AG04450 (cell line): ENCODE measurements at regions not wholly inside any gene's neighbourhood (a gene's known extent, or its start where the extent isn't known, plus 50 kb on each side); places are given as distances from the start of the nearest gene placed in this dataset.

ENCODE experiments used
- CTCF ChIA-PET: fragments of 300-600, 350-600 bp; formaldehyde crosslinking; extraction: SDS; loops from one replicate; lab custom pipeline; 2022; ENCODE audit warnings: antibody characterized with exemption, inconsistent platforms; lab: Charles Lee
- POLR2A ChIA-PET: fragments of 350-600 bp; formaldehyde crosslinking; extraction: SDS; loops from one replicate; lab custom pipeline; 2021; ENCODE audit warnings: antibody characterized with exemption, inconsistent platforms; lab: Yijun Ruan, JAX
- DNase-seq: peaks from one replicate; pipeline ENCODE4 v3.0.0-alpha.2; 2011; ENCODE audit warnings: low read depth, low spot score
- H3K27ac ChIP-seq: one replicate; pipeline ENCODE4 v1.5.1; 2012; ENCODE audit warnings: low read depth, low read length, control low read depth
- H3K27me3 ChIP-seq: one replicate; pipeline ENCODE4 v1.6.0; 2012; ENCODE audit warnings: low read length; ENCODE audit not compliant: control insufficient read depth, insufficient read depth
- H3K4me3 ChIP-seq: 2 replicates; pipeline ENCODE4 v1.5.1; 2011; ENCODE audit warnings: mild to moderate bottlenecking, low read depth, low read length, control low read depth
- H3K9me3 ChIP-seq: 2 replicates; pipeline ENCODE4 v1.5.1; 2012; ENCODE audit warnings: low read length; ENCODE audit not compliant: control insufficient read depth, insufficient read depth
- TF ChIP-seq, protein P1 (sequence below): IDR thresholded peaks from 2 replicates; pipeline ENCODE4 v1.5.1; 2011; ENCODE audit warnings: low read depth, low read length, control low read depth, inconsistent platforms

DNA sequence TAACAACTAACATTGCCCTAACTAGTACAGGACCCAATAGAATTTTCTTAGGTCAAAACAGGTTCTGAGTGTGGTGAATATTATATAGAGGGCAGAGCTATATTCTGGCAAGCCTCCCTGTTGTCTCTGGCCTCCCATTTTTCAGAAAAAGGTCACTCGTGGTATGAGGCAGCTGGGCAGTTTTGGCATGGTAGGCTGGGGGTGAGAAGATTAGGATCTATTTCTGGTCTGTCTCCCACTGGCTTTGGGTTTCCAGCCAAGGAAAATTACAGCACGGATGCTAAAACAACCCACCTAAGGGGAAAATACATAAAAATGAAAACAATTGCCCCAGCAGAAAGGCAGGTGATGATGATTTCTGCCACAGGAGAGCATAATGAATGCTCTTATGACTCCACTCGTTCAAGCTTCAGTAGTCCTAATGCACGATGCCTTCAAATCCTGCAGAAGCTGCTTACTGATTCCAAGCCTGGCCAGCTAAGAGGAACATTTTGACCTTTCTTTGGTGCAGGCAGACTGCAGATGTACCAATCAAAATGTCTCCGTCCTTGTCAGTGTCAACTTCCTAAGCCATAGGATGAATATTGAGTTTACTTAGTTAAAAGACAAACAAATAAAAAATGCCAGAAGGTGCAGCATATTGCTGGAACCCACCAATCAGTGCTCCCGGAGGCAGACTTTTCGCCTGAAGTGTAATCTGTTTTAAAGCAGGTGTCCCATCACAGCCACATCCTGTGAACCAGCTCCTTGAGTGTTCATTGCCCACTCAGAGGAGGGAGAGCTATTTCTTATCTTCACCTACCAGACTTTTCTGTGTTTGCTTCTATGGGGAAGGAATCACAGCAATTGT is 435.4 kb downstream of the ZSWIM6 start:
- no peak for DNase-seq
- Histone ChIP-seq H3K27me3 (no peaks in the 10 kb centered on the region), H3K4me3 (no peak overlapping the region), H3K9me3 (no peaks in the 10 kb centered on the region), H3K27ac (no peak overlapping the region)
- CTCF ChIA-PET = no interaction called here
- TF ChIP-seq, protein P1, sequence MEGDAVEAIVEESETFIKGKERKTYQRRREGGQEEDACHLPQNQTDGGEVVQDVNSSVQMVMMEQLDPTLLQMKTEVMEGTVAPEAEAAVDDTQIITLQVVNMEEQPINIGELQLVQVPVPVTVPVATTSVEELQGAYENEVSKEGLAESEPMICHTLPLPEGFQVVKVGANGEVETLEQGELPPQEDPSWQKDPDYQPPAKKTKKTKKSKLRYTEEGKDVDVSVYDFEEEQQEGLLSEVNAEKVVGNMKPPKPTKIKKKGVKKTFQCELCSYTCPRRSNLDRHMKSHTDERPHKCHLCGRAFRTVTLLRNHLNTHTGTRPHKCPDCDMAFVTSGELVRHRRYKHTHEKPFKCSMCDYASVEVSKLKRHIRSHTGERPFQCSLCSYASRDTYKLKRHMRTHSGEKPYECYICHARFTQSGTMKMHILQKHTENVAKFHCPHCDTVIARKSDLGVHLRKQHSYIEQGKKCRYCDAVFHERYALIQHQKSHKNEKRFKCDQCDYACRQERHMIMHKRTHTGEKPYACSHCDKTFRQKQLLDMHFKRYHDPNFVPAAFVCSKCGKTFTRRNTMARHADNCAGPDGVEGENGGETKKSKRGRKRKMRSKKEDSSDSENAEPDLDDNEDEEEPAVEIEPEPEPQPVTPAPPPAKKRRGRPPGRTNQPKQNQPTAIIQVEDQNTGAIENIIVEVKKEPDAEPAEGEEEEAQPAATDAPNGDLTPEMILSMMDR = no peak
- POLR2A ChIA-PET = no interaction called here

DNA sequence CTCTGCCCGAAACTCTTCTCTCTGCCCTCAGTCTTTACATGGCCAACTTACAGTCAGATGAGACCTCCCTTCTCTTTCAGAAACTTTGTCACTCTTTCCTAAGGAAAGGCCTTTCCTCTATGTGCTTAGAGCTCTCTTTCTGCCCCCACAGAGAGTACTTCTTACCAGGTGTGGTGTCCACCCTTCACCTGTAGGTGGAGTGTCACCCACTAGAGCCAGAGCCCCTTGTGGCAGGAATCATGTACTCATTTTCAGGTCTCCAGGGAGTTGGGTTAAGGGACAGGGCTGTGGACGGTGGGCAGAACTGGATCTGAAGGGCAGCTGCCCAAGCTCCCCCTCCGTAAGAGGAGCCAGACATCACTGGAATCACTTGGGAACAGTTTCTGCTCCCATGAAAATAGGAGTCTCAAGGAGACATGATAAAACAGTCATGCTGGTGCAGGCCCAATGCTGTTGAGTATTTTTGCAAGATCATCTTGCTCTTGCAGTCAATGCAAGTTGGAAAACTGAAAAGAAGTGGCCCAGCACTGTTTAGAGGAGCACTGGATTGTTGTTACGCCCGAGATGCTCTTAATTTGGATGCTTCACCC is 436.7 kb downstream of the ZSWIM6 start:
- H3K4me3 ChIP-seq = no peak overlapping the region
- no peaks in the 10 kb centered on the region for H3K9me3 ChIP-seq
- H3K27ac ChIP-seq = no peak overlapping the region
- H3K27me3 ChIP-seq = no peaks in the 10 kb centered on the region
- TF ChIP-seq, protein P1 = peak; percentile 60
- DNase-seq = no peak
- CTCF ChIA-PET = no interaction called here
- POLR2A ChIA-PET = no interaction called here

DNA sequence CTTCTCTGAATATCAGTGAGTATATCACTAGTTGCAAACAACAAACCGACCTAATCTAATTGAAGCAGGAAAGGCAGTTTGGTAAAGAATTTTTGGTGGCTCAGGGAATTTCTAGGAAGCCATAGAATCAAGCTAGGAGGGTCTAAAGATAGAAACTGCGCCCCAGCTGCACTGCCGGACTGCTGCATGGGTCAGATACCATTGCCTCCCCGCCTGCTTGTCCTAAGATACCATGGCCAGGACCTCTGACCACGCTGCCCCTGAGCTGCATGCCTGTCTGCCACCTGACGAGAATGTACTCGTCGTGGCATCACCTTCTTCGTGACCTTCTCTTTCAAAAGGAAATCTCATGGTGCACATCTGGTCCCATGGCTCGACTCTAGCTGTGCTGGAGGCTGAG is 439.0 kb downstream of the ZSWIM6 start:
- ChIA-PET CTCF (no interaction called here), POLR2A (no interaction called here)
- no peak for DNase-seq
- Histone ChIP-seq H3K27me3 (peaks cover 5% of the 10 kb centered on the region), H3K27ac (no peak overlapping the region), H3K4me3 (no peak overlapping the region), H3K9me3 (no peaks in the 10 kb centered on the region)
- TF ChIP-seq, protein P1 = no peak

DNA sequence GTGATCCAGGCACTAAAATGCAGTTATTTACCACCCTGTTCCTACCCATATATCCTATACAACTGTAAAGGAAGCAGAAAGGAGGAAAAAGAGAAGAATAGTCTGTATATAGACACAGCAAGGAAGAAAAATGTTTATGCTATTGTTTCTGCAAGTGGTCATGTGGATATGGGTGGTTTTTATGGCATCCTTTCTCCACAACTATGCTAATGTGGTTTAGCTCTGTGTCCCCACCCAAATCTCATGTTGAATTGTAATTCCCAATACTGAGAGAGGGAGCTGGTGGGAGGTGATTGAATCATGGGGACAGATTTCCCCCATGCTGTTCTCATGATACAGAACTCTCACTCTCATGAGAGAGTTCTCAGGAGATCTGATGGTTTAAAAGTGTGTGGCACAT is 439.8 kb downstream of the ZSWIM6 start:
- Histone ChIP-seq H3K27me3 (peaks cover 5% of the 10 kb centered on the region), H3K4me3 (no peak overlapping the region), H3K27ac (no peak overlapping the region), H3K9me3 (no peaks in the 10 kb centered on the region)
- DNase-seq = no peak
- POLR2A ChIA-PET = no interaction called here
- CTCF ChIA-PET = no interaction called here
- TF ChIP-seq, protein P1 = no peak

DNA sequence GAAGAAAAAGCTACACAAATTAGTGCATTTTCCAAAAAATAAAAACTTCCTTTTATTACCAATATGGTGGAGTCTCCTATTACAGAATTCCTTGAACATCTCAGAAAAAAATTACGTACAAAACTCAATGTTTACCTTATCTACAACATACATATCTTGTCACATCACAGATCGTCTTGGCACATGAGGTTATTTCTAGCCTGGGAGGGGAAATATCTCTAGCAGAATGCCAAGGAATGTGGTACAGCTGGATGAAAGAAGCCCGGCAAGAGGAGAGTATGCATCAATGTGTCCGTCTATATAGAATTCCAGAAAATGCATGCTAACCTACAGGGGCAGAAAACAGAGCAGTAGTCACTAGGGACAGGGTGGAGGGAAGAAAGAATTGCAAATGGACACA is 443.8 kb downstream of the ZSWIM6 start:
- Histone ChIP-seq H3K4me3 (no peak overlapping the region), H3K27ac (no peak overlapping the region), H3K27me3 (peaks cover 5% of the 10 kb centered on the region), H3K9me3 (no peaks in the 10 kb centered on the region)
- no peak for DNase-seq
- ChIA-PET CTCF (interaction anchor here (0.6 kb wide), 1 partner anchor 1472 kb away, joined by 3 read pairs; no protein-coding TSS in a partner anchor), POLR2A (no interaction called here)
- TF ChIP-seq, protein P1 = no peak
